Endothelial cell of umbilical vein (primary cell): ENCODE measurements at regions not wholly inside any gene's neighbourhood (a gene's known extent, or its start where the extent isn't known, plus 50 kb on each side); places are given as distances from the start of the nearest gene placed in this dataset.

Experiments used
- BruUV-seq: library from RNA; stranded (reverse); fragments of 400-500 nt; replicated peaks from 2 replicates; lab custom pipeline; 2021; lab: Mats Ljungman, UMichigan
- CTCF ChIA-PET: fragments of 300-600, 350-600 bp; sonication (Branson Sonifier 250); formaldehyde crosslinking; loops from one replicate; lab custom pipeline; 2021; ENCODE audit warnings: antibody characterized with exemption, inconsistent platforms; lab: Charles Lee
- POLR2A ChIA-PET: fragments of 300-600, 350-600 bp; sonication (Branson Sonifier 250); formaldehyde crosslinking; loops from one replicate; lab custom pipeline; 2021; ENCODE audit warnings: antibody characterized with exemption, inconsistent platforms; lab: Charles Lee
- DNase-seq: peaks from one replicate; pipeline ENCODE4 v3.0.0-alpha.2; 2011; ENCODE audit warnings: low read depth, low spot score
- FAIRE-seq: peaks from 2 replicates; lab custom pipeline; 2011; peaks lifted over from hg19 to GRCh38; lab: Jason Lieb, UNC
- H2AFZ ChIP-seq: 2 replicates; pipeline ENCODE4 v1.6.0; 2012; ENCODE audit warnings: low read depth, low read length, control low read depth, inconsistent platforms
- H3K27ac ChIP-seq: 2 replicates; pipeline ENCODE4 v1.5.1; 2011; ENCODE audit warnings: low read depth, mild to moderate bottlenecking, control low read depth, low read length, moderate library complexity; ENCODE audit not compliant: insufficient read depth
- H3K27me3 ChIP-seq, 2 experiments: 2 replicates each; pipeline versions ENCODE4 v1.6.0 to v1.6.1; 2011; ENCODE audit warnings: low read length in 2 of 2, mixed read lengths in 1 of 2; ENCODE audit not compliant: control insufficient read depth in 2 of 2, insufficient read depth in 2 of 2
- H3K36me3 ChIP-seq, 2 experiments: 2 replicates in 1 of 2; 3 replicates in 1 of 2; pipeline ENCODE4 v1.5.1; 2011; ENCODE audit warnings: low read length in 2 of 2, mild to moderate bottlenecking in 1 of 2, moderate library complexity in 1 of 2; ENCODE audit not compliant: control insufficient read depth in 2 of 2, insufficient read depth in 2 of 2; ENCODE audit errors: extremely low read depth in 1 of 2
- H3K4me1 ChIP-seq: 3 replicates; pipeline ENCODE4 v1.5.1; 2011; ENCODE audit warnings: mild to moderate bottlenecking, low read length; ENCODE audit not compliant: control insufficient read depth, insufficient read depth; ENCODE audit errors: extremely low read depth
- H3K4me2 ChIP-seq: 2 replicates; pipeline ENCODE4 v1.6.1; 2011; ENCODE audit warnings: low read length, control low read depth, mixed read lengths; ENCODE audit not compliant: insufficient read depth
- H3K4me3 ChIP-seq, 3 experiments: fragments of 200-600 bp in 1 of 3; sonication (generic), shearing (Covaris generic) in 1 of 3; replicated peaks in 1 of 3; 2 replicates each; pipeline ENCODE4 v1.5.1; 2011 to 2016; ENCODE audit warnings: control low read depth in 3 of 3, low read length in 3 of 3, mild to moderate bottlenecking in 2 of 3, inconsistent platforms in 1 of 3, low read depth in 1 of 3, moderate library complexity in 1 of 3; ENCODE audit not compliant: insufficient read depth in 1 of 3
- H3K79me2 ChIP-seq: 2 replicates; pipeline ENCODE4 v1.6.0; 2012; ENCODE audit warnings: low read length, inconsistent platforms; ENCODE audit not compliant: control insufficient read depth, insufficient read depth
- H3K9ac ChIP-seq: replicated peaks from 2 replicates; pipeline ENCODE3; 2011; ENCODE audit warnings: low read length, control low read depth; ENCODE audit not compliant: insufficient read depth; ENCODE audit errors: extremely low read depth
- H3K9me1 ChIP-seq: replicated peaks from 3 replicates; pipeline ENCODE4 v1.6.0; 2011; ENCODE audit warnings: mild to moderate bottlenecking, low read length; ENCODE audit not compliant: control insufficient read depth, insufficient read depth; ENCODE audit errors: extremely low read depth
- H3K9me3 ChIP-seq: replicated peaks from 2 replicates; pipeline ENCODE4 v1.5.1; 2012; ENCODE audit warnings: low read length, inconsistent platforms; ENCODE audit not compliant: control insufficient read depth, insufficient read depth
- H4K20me1 ChIP-seq: replicated peaks from 2 replicates; pipeline ENCODE3; 2011; ENCODE audit warnings: mild to moderate bottlenecking, low read length; ENCODE audit not compliant: control insufficient read depth, insufficient read depth; ENCODE audit errors: extremely low read depth
- CTCF ChIP-seq, 2 donors: IDR thresholded peaks; 1 replicate in 1 of 2; 2 replicates in 1 of 2; pipeline ENCODE4 v1.5.1; 2011; ENCODE audit warnings: low read length in 2 of 2, mild to moderate bottlenecking in 2 of 2, moderate library complexity in 2 of 2, control low read depth in 1 of 2, inconsistent platforms in 1 of 2, low read depth in 1 of 2; ENCODE audit not compliant: insufficient read depth in 1 of 2; ENCODE audit errors: extremely low read depth in 1 of 2
- EZH2 ChIP-seq: IDR thresholded peaks from 2 replicates; pipeline ENCODE4 v1.6.1; 2012; ENCODE audit warnings: borderline replicate concordance, low read depth, mild to moderate bottlenecking, moderate library complexity, low read length, inconsistent platforms; ENCODE audit not compliant: severe bottlenecking
- FOS ChIP-seq: IDR thresholded peaks from 2 replicates; pipeline ENCODE4 v1.6.1; 2011; ENCODE audit warnings: mild to moderate bottlenecking, low read length, moderate library complexity, borderline replicate concordance; ENCODE audit not compliant: insufficient read depth
- GATA2 ChIP-seq: IDR thresholded peaks from 2 replicates; pipeline ENCODE4 v1.7.0; 2011; ENCODE audit warnings: low read depth, mild to moderate bottlenecking, moderate library complexity, mixed read lengths, low read length; ENCODE audit not compliant: insufficient read length, insufficient read depth
- JUN ChIP-seq: IDR thresholded peaks from 2 replicates; pipeline ENCODE4 v1.6.1; 2011; ENCODE audit warnings: borderline replicate concordance, low read depth; ENCODE audit not compliant: insufficient read length, insufficient read depth
- MAX ChIP-seq: IDR thresholded peaks from 2 replicates; pipeline ENCODE4 v1.6.1; 2011; ENCODE audit not compliant: insufficient read depth, insufficient read length
- MYC ChIP-seq: IDR thresholded peaks from one replicate; pipeline ENCODE4 v1.6.1; 2011; ENCODE audit warnings: mild to moderate bottlenecking, low read depth, low read length
- POLR2A ChIP-seq: IDR thresholded peaks from 2 replicates; pipeline ENCODE4 v1.6.1; 2012; ENCODE audit warnings: low read depth, mild to moderate bottlenecking, control low read depth, low read length
- POLR2AphosphoS5 ChIP-seq: IDR thresholded peaks from 2 replicates; pipeline ENCODE4 v1.6.1; 2012; ENCODE audit warnings: low read depth, mild to moderate bottlenecking, control low read depth, low read length, moderate library complexity; ENCODE audit not compliant: insufficient read depth
- dilution Hi-C: fragments of 300-500 bp; cut with MboI; formaldehyde crosslinking; loops from one replicate; pipeline ENCODE4 v1.15.0; 2019; ENCODE audit warnings: low sequenced_read_pairs; ENCODE audit not compliant: extremely low pct_ligation_motif_present
- intact Hi-C: fragments of 100-400 bp; cut with micrococcal nuclease; formaldehyde crosslinking; loops from one replicate; pipeline ENCODE4 v1.10.0; 2022

- no peaks in the 10 kb centered on the region for H3K36me3 ChIP-seq
- dilution Hi-C loops: no loop called here
- TF ChIP-seq GATA2 (no peak), POLR2A (no peak), FOS (no peak), EZH2 (no peak), CTCF (IDR thresholded peaks at IDR 0.05; ENCODE audit: extremely low read depth in 1 of 2, insufficient read depth in 1 of 2, low read depth in 1 of 2, low read length in 2 of 2) (no peak), JUN (no peak), MYC (no peak), MAX (no peak), POLR2AphosphoS5 (no peak)
- no peak overlapping the region for H3K9ac ChIP-seq
- H4K20me1 ChIP-seq: no peaks in the 10 kb centered on the region
- DNase-seq: no peak
- no peak overlapping the region for H3K4me2 ChIP-seq
- no TSS peak for BruUV-seq
- H3K9me3 ChIP-seq: no peaks in the 10 kb centered on the region
- H2AFZ ChIP-seq: no peak overlapping the region
- H3K4me1 ChIP-seq: no peaks in the 10 kb centered on the region
- POLR2A ChIA-PET: no interaction called here
- H3K27me3 ChIP-seq: no peaks in the 10 kb centered on the region
- no peak overlapping the region for H3K4me3 ChIP-seq
- no peak for FAIRE-seq
- intact Hi-C loops: no loop called here
- no peaks in the 10 kb centered on the region for H3K79me2 ChIP-seq
- no peaks in the 10 kb centered on the region for H3K9me1 ChIP-seq
- CTCF ChIA-PET: no interaction called here
- no peak overlapping the region for H3K27ac ChIP-seq
These were observed 122.2 kb downstream of the ZNF486 start for GRCh38 chr19:20289186-20289585.
